Ammon's horn (tissue), 1 donor: ENCODE measurements at regions not wholly inside any gene's neighbourhood (a gene's known extent, or its start where the extent isn't known, plus 50 kb on each side); places are given as distances from the start of the nearest gene placed in this dataset.
A peak's percentile ranks its signal among the peaks of the same experiment; 100 is the strongest.
"Not testable (repeated sequence)": the region's sequence is repeated elsewhere in the genome, so short reads cannot be mapped to it uniquely, and the experiment has no call there.

Experiments
- DNase-seq: peaks from one replicate; pipeline ENCODE4 v3.0.0-alpha.2; 2016; ENCODE audit warnings: low spot score

DNA sequence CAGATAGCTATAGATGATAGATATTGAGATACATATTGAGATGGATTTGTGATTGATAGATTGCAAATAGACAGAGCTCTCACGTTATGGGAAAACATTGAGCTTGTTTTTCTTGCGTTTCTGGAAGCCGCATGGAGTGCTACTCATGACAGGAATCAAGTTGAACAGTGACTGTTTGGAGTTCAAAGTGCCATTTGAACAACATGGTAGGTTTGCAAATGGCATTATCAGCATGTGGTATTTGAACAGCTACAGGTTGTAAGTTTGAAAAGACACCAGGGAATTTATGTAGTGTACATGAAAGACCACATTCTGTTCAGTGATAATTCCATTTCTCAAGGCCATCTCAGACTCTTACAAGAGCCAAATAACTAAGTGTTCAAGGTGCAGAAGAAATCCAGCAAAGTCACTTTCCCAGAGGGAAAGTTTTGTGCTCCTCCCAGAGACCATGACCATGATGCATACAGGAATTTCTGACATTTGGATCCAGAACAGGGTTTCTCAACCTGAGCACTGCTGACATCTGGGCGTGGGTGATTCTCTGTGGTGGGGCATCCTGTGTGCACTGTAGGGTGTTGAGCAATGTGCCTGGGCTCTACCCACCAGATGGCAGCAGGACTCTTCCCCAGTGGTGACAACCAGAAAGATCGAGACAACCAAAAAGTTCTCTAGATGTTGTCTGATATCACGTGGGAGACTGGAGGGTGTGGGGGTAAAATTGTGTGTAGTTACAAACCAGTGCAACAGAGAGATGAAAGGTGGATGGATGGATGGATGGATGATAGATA is 399.1 kb upstream of the AMELY start:
- peak; percentile 15 for DNase-seq

DNA sequence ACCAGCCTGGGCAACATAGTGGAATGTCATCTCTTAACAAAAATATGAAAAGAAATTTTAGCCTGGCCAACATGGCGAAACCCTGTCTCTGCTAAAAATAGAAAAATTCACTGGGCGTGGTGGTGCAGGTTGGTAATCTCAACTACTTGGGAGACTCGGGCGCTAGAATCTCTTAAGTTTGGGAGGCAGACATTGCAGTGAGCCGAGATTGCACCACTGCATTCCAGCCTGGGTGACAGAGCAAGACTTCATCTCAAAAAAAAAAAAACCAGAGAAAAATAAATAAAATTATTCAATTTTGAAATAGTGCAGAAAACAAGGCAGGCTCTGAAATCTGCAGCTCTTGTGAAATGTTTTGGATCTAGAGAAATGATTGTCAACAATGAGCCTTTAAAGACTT is 397.3 kb upstream of the AMELY start:
- no peak for DNase-seq

DNA sequence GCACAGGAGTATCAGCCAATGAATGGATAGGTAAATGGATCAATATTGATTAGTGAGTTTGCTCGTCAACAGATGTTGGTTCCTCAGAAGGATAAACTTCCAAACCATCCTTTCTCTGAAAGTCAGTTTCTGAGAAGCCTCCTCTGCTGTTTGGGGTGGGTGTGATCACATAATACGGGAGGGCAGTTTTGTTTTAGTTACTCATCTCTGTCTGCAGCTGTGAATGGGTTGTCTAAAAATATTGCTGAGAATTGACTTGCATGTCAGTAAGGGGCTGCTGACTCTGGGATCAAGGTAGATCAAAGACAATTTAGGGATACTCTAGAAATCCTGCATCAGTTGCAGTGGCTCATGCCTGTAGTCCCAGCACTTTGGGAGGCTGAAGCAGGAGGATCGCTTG is 390.8 kb upstream of the AMELY start:
- no peak for DNase-seq

DNA sequence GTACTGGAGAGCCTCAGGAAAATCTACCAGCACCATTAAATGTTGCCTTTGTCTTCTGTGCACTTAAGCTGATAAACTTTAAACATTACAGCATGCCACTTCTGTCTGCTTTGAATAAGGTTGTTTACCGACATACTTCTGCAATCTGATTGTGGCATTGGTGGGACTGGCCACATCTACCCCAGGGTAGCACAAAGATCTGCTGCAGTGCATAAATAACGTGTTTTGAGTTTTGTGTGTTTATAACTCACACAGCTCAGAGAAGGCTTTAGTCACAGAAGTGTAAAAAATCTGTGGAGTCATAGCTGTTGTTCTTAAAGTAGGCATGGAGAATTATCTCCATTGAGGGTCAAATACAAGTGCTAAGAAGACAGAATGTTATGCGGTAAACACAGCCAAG is 388.4 kb upstream of the AMELY start:
- no peak for DNase-seq

DNA sequence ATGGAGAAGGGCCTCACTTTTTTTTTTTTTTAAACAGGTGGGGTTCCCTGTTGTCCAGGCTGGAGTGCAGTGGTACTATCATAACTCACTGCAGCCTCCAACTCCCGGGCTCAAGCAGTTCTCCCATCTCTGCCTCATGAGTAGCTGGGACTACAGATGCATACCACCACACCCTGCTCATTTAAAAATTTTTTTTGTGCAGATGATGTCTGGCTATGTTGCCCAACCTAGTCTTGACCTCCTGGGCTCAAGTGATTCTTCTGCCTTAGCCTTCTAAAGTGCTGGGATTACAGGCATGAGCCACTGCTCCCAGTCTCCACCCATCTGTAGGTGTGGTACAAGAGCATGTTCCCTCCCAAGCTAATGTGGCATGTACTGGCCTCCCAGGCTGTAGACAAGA is 380.6 kb upstream of the AMELY start:
- no peak for DNase-seq

DNA sequence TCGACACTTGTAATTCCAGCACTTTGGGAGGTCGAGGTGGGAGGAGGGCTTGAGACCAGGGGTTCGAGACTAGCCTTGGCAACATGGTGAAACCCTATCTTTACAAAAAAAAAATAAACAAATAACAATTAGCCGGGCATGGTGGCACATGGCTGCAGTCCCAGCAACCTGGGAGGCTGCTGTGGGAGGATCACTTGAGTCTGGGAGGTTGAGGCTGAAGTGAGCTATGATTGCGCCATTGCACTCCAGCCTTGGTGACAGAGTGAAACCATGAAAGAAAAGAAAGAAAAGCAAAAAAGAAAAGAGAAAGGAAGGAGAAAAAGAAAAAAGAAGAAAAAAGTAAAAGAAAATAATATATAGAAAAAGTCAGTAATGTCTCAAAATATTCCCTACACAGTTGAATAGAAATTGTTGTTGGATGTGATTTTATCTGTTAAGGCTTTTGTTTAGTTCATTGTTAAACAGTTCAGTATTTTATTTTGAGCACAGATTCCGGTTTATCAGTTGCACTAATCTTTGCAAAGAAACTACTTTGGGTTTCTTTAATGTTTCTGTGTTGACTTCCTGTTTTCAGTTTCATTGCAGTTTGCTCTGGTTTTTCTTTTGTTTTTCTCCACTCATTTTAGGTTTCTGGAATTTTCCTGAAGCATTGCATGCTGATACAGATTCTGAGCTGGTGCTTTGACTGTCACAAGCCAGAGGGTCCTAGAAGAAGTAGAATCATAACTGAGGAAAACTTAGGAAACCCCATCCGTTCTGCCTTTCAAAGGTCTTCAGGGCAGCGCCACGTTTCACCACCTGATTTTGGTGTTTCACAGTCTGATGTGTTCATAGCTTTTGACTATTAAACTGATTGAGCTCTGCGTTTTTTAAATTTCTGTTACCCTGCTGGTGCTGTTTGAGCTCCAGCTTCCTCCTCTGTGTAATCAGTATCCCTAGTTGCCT is 378.6 kb upstream of the AMELY start:
- no peak for DNase-seq

DNA sequence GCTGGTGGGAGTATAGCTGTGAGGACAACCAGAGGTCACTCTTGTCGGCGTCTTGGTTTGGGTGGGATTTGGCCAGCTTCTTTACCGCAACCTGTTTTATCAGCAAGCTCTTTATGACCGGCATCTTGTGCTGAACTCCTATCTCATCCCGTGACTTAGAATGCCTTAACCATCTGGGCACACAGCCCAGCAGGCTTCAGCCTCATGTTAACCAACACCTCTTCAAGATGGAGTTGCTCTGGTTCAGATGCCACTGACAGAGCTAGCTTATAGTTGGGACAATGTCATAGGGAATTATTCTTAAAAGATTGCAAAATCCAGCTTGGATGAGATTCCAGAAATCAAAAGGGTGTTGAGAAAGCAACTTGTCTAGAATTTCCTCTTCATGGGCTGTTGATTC is 377.1 kb upstream of the AMELY start:
- DNase-seq, result no peak

DNA sequence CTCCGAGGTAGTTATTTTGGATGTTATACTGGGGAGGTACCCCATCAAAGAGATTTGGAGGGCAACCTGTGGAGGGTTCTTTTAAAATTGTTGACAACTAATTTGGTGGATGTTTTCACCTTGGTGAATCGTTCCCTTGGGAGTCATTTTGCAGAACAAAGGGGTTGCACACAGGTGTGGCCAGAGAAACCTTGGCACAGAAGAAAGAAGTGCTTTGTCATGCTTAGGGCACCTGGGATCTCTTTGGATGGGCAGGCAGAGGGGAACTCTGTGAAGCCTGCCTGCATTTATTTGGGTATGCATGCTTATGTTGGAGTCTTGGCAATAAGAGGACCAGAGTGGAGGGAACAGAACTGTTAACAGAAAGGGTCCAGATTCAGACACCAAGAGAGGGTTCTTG is 376.4 kb upstream of the AMELY start:
- not testable (repeated sequence) for DNase-seq

DNA sequence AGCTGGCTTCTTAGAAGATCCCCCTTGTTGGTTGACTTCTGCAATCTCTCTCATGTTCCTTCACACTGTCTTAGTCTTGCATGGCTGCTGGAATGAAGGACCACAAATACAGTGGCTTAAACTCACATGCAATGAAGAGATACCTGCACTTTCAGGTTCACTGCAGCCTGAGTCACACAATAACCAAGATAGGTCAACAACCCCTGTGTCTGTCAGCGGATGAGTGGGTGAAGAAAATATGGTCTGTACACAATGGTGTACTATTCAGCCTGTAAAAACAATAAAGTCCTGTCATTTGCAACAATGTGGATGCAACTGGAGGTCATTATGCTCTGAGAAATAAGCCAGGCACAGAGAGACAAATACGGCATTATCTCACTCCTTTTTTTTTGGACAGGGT is 373.8 kb upstream of the AMELY start:
- DNase-seq, result no peak

DNA sequence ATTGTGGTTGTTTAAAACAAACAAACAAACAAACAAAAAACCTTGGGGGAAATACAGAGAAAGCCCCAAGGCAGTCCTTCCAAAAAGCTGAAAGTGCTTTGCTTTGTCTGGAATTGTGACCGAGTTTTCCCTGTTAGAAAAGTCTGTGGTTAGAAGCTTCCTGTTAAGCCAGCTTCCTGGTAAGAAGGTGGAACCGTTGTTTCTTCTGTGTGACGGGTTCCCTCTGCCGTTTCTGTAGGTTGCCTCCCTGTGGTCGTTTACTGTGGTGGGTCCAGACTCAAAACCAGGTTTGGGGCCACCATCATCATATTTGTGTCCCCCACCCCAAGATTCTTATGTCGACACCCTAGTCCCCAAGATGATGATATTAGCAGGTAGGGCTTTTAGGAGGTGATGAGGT is 371.4 kb upstream of the AMELY start:
- no peak for DNase-seq

DNA sequence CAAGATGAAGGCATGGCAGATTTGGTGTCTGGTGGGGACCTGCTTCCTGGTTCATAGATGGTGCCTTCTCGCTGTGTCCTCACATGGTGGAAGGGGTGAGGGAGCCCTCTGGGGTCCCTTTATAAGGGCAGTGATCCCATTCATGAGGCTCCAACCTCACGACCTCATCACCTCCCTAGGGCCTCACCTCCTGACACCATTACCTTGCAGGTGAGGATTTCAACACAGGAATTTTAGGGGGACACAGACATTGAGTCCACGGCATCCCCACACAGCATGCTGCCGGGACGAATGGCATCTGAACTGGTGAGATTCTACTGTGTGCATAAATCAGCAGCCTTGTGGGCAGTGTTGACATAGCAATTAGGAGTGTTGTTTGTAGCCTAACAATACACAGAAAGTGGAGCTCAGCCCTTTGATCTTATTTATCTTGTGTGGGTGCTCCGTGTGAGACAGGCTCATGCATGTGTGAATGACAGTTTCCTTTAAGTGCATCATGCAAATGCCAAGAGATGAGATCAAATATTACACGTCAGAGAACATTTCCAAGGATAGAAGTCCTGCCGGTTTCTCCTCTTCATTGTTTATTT is 368.7 kb upstream of the AMELY start:
- DNase-seq, result not testable (repeated sequence)

DNA sequence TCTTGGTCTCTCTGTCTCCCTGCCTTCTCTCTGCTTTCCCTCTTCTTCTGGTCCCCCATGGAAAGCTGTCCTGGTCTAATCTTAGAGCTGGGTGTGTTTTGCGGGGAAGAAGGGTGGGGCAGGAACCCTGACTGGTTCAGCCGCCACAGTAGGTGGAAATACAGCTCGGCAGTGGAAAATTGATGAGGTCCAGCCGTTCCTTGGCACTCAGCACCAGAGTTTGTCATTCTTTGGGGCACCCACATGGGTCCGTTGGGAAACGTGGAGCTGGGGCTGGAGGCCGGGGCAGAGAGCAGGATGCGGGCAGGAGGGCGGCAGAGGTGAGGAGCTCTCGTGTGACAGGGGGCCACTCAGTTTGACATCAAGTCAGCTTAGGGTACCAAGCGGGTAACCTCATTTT is 364.2 kb upstream of the AMELY start:
- DNase-seq, result no peak

DNA sequence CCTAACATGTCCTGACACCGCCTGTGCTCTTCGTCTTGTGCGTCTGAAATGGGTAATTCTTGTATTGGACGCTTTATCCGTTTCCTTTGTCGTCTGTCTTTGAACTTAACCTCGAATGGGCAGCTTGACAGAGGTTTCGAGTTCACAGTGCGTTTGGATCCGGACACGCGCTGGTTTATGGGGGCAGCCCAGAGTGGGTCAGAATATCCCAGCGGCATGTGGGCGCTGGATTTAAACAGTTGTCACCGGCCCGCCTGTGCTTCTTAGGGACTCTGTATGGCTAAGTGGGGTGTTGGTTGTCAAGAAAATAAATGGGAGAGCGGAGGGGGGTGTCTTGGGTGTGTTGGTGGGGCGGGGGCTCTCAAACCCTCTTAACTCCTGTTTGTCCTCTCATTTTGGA is 363.5 kb upstream of the AMELY start:
- DNase-seq, result no peak

DNA sequence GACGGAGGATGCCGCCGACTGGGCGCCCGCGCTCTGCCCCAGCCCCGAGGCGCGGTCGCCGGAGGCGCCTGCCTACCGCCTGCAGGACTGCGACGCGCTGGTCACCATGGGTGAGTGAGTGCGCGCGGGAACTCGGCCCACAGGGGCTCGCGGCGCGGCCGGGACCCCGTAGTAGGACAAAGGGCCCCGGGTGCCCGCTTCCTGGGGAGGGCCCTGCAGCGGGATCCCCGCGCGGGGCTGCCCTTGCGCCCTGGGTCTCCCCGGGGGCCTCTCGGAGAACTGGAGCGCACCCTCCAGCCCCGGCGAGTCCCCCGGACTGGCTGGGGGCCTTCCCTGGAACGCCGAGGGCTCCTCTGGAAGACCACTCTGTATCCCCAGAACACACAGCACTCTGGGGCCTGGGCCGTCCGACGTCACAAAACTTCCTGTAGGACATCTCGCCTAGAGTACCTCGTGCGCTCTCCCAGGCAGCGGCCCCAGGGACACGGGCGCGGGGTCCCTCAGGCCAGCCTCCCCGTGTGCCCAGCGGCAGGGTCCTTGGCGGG is 362.9 kb upstream of the AMELY start:
- no peak for DNase-seq

DNA sequence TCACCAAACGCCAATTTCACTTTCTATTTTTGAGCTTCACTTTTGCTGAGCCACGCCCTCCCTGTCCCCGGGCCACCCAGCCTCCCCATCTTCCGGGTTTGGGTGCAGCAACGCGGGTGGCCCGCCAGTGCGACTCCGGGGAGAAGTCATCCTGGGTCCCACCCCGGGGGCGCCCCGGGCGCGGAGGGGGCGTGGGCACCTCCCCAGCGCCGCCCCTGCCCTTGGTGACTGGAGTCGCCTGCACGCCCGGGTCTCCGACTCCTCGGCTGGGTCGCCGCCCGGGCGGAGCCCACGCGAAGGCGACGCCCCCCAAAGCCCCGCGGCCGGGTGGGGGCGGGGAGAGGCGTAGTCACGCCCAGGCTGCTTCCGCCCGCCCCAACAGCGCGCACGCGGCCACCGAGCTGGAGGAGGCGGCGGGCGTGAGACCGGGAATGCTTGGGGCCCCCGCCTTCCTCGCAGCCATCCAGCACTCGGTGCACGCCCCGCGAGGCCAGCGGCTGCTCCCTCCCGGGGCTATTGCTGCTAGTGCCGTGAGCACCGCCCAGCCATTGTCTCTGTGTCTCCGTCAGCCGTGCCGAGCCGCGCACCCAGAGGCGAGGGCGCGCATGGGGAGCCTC is 362.1 kb upstream of the AMELY start:
- peak; percentile 37 for DNase-seq

DNA sequence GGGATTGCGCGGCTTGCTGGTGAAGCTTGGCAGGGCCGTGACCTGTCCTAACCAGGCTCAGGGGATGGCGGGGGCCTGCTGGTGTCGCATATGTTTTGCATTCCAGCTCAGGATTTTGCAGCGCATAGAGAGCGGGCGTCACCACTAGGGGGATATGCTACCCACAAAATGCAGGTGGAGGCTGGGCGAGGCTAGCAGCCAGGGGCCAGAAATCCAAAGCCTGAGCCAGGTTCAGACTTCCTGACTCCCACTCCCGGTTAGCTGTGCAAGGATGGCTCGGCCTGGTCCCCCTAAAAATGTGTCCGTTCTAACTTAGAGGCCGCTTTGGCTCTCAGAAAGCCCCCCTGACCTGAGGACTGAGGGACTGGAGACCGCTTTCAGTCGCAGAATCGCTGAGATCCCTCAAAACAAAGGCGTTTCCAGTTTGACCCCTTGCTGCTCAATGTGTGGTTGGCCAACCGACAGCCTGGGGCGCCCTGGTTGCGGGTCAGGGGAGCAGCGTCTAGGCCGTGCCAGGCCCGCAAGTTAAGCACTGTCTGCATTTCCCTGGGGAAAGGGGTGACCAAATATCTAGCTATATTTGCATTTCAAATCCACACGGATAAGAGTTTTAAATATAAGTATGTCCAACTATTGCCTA is 361.1 kb upstream of the AMELY start:
- peak; percentile 37 for DNase-seq

DNA sequence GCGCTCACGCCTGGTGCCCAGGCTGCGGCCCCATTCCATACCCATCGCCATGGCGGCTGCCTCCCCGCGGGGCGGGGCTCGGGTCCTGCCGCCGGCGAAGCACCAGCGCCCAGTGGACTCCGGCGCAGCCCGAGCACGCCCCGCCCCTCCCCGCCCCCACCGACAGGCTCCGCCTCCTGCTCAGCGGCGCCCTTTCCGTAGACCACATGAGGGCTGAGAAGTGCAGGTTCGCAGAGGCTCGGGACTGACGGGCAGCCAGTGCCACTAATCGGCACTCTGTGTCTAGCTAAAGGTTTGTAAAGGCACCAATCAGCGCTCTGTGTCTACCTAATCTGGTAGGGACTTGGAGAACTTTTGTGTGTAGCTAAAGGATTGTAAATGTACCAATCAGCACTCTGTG is 352.2 kb upstream of the AMELY start:
- no peak for DNase-seq

DNA sequence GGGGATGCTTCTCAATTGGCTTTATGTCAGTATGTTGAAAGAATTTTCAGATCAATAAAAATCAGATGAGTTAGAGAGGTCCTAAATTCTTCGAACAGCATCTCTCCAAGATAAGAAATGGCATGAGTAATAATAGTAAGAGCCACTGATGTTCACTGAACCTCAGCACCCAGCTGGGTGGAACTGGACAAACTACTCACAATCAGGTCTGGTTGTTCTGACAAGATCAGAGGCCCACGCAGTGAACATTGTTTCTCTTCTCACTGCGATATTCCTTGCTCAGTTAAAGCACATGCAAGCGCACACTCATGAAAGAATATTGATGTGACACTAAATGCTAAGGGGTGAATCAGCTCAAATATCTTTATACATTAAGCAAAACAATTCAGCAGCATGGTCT is 351.0 kb upstream of the AMELY start:
- no peak for DNase-seq

DNA sequence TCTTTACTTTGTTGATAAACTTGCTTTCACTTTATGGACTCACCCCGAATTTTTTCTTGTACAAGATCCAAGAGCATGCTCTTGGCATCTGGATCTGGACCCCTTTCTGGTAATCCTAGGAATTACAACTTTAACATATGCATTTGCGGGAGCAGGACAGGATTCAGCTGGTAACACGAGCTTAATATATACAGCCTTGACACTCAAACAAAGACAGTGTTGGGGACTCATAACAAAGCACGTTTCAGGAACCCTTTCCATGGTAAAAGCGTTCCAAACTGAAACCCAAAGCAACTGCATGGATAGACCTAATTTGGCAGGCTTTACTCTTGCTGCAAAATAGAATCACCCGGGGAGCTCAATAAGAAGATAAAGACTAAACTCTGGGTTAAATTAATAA is 349.7 kb upstream of the AMELY start:
- DNase-seq, result no peak

DNA sequence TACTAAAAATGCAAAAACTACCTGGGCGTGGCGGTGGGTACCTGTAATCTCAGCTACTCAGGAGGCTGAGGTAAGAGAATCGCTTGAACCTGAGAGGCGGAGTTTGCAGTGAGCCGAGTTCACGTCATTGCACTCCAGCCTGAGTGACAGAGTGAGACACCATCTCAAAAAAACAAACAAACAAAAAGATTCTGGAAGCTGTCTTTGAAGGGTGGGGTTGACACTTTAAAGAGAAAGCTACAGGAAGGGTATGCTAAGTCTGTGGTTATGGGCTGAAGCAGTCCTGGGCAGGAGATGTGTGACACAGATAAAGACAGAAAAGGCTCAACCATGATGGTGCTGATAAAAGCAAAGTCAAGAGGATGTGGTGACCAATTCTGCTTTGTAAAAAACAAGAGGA is 328.5 kb upstream of the AMELY start:
- DNase-seq, result no peak

DNA sequence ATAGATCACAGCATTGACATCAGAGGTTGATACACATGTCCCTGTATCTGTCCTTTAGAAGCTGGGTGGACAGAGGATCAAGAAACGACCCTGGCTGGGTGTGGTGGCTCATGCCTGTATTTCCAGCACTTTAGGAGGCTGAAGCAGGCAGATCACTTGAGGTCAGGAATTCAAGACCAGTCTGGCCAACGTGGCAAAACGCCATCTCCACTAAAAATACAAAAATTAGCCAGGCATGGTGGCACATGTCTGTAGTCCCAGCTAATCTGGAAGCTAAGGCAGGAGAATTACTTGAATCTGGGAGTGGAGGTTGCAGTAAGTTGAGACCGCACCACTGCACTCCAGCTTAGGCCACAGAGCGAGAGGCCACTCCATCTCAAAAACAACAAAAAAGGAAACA is 300.4 kb upstream of the AMELY start:
- DNase-seq, result no peak

DNA sequence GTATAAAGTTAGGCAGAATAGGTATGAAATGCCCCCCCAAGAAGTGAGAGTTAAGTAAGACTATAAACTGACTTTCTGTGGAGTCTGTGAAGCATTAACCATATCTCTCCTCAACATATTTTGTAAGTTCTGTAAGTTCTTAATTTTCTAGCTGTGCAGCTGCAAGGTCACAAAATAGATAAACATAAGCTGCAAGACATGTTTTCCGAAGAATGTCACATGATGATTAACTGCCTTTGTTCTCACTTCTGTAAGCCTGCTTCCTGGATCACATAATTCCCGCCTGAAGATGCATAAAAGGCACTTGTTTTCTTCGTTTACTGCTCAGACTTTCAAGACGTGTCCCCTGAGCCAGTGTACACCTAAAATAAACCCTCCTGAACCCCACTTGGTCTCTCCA is 292.9 kb upstream of the AMELY start:
- DNase-seq, result no peak
